Neural cell (in vitro differentiated cells): ENCODE measurements at regions not wholly inside any gene's neighbourhood (a gene's known extent, or its start where the extent isn't known, plus 50 kb on each side); places are given as distances from the start of the nearest gene placed in this dataset.

Experiments
- H2AFZ ChIP-seq: fragments of 200-600, 300-800 bp; sonication (generic), shearing (Covaris generic); 2 replicates; pipeline ENCODE4 v1.6.0; 2014; ENCODE audit warnings: low read depth, mild to moderate bottlenecking, antibody characterized with exemption, low read length, moderate library complexity
- H3F3A ChIP-seq: fragments of 200-600 bp; shearing (Covaris generic); 2 replicates; pipeline ENCODE4 v1.6.1; 2016; ENCODE audit warnings: mild to moderate bottlenecking, moderate library complexity, mixed read lengths, antibody characterized with exemption, low read length; ENCODE audit not compliant: insufficient read depth, poor library complexity, severe bottlenecking
- H3K27ac ChIP-seq: fragments of 200-600, 300-800 bp; sonication (generic), shearing (Covaris generic); 2 replicates; pipeline ENCODE4 v1.5.1; 2014; ENCODE audit warnings: mild to moderate bottlenecking, low read length, moderate library complexity
- H3K27me3 ChIP-seq: fragments of 300-800, 200-600 bp; sonication (generic), shearing (Covaris generic); 2 replicates; pipeline ENCODE4 v1.6.0; 2014; ENCODE audit warnings: mild to moderate bottlenecking, low read depth, low read length, moderate library complexity; ENCODE audit not compliant: insufficient read depth
- H3K36me3 ChIP-seq: fragments of 300-800, 200-600 bp; sonication (generic), shearing (Covaris generic); 2 replicates; pipeline ENCODE4 v1.5.1; 2014; ENCODE audit warnings: mild to moderate bottlenecking, antibody characterized with exemption, low read length, moderate library complexity; ENCODE audit not compliant: insufficient read depth
- H3K4me2 ChIP-seq: fragments of 300-800, 200-600 bp; sonication (generic), shearing (Covaris generic); 2 replicates; pipeline ENCODE4 v1.6.0; 2014; ENCODE audit warnings: mild to moderate bottlenecking, low read length
- H3K4me3 ChIP-seq: fragments of 300-800, 200-600 bp; sonication (generic), shearing (Covaris generic); 2 replicates; pipeline ENCODE4 v1.5.1; 2014; ENCODE audit warnings: mild to moderate bottlenecking, low read length, moderate library complexity
- H3K79me2 ChIP-seq: fragments of 200-600 bp; shearing (Covaris generic); replicated peaks from 2 replicates; pipeline ENCODE4 v1.6.0; 2014; ENCODE audit warnings: mild to moderate bottlenecking, low read length, moderate library complexity; ENCODE audit not compliant: insufficient read depth
- H3K9ac ChIP-seq: fragments of 300-800, 200-600 bp; sonication (generic), shearing (Covaris generic); 2 replicates; pipeline ENCODE4 v1.6.1; 2016; ENCODE audit warnings: mild to moderate bottlenecking, low read length, mixed read lengths
- H3K9me2 ChIP-seq: fragments of 200-600 bp; shearing (Covaris generic); 2 replicates; pipeline ENCODE4 v1.6.1; 2016; ENCODE audit warnings: mild to moderate bottlenecking, low read length, mixed read lengths; ENCODE audit not compliant: insufficient read depth
- H3K9me3 ChIP-seq: fragments of 200-600, 300-800 bp; sonication (generic), shearing (Covaris generic); 2 replicates; pipeline ENCODE4 v1.6.1; 2016; ENCODE audit warnings: mild to moderate bottlenecking, mixed run types, low read length, moderate library complexity, mixed read lengths
- H4K20me1 ChIP-seq: fragments of 200-600 bp; shearing (Covaris generic); 2 replicates; pipeline ENCODE4 v1.6.1; 2016; ENCODE audit warnings: mild to moderate bottlenecking, mixed run types; ENCODE audit not compliant: insufficient read depth
- EP300 ChIP-seq: fragments of 450-650 bp; conservative IDR thresholded peaks from 2 replicates; pipeline ENCODE4 v1.6.1; 2014; ENCODE audit warnings: antibody characterized with exemption, mild to moderate bottlenecking, moderate library complexity; ENCODE audit not compliant: poor library complexity, severe bottlenecking
- EZH2 ChIP-seq: fragments of 200-600, 300-800 bp; shearing (Covaris generic), sonication (generic); IDR thresholded peaks from 2 replicates; pipeline ENCODE4 v1.6.1; 2014; ENCODE audit warnings: antibody characterized with exemption, low read length, borderline replicate concordance, mild to moderate bottlenecking; ENCODE audit not compliant: insufficient read depth, poor library complexity, severe bottlenecking
- MXI1 ChIP-seq: fragments of 450-650 bp; conservative IDR thresholded peaks from 2 replicates; pipeline ENCODE4 v1.6.1; 2014; ENCODE audit warnings: antibody characterized with exemption, mild to moderate bottlenecking; ENCODE audit not compliant: poor library complexity, severe bottlenecking
- POLR2AphosphoS5 ChIP-seq: IDR thresholded peaks from 2 replicates; pipeline ENCODE4 v1.6.1; 2012
- RAD21 ChIP-seq: fragments of 450-650 bp; conservative IDR thresholded peaks from 2 replicates; pipeline ENCODE4 v1.6.1; 2014; ENCODE audit warnings: antibody characterized with exemption, mild to moderate bottlenecking, moderate library complexity
- SMC3 ChIP-seq: fragments of 450-650 bp; conservative IDR thresholded peaks from 2 replicates; pipeline ENCODE4 v1.6.1; 2014; ENCODE audit warnings: antibody characterized with exemption, mild to moderate bottlenecking, moderate library complexity; ENCODE audit not compliant: poor library complexity
- TAF1 ChIP-seq: IDR thresholded peaks from 2 replicates; pipeline ENCODE4 v1.6.1; 2012; ENCODE audit warnings: low read depth
- TF ChIP-seq, protein P1 (sequence below): fragments of 450-650 bp; IDR thresholded peaks from 2 replicates; pipeline ENCODE4 v1.5.1; 2014; ENCODE audit warnings: antibody characterized with exemption, mild to moderate bottlenecking, moderate library complexity; ENCODE audit not compliant: poor library complexity, severe bottlenecking
- TF ChIP-seq, protein P2 (sequence below): IDR thresholded peaks from 2 replicates; pipeline ENCODE4 v1.6.1; 2012; ENCODE audit warnings: borderline replicate concordance

DNA sequence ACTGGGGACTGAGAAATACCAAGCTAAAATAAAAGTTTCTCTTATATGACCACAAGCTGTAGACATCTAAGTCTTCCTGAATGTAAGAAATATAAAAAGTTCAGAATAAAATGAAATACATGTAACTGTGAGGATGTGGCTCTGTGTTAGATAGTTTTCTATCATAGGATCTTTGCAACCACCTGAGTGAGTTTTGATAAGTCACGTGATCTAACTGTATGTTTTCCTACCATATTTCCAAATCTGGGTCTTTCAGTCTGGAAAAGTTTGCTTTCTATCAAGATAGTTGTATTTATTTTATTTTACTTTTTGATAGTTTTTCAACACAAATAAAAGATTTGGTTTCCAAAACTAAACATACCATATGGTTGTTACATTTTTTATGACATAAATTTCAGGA is 1905.8 kb upstream of the ACO1 start:
- TF ChIP-seq EZH2 = no peak
- TF ChIP-seq SMC3 = no peak
- Histone ChIP-seq H3K27me3 (no peaks in the 10 kb centered on the region), H3K9ac (no peak overlapping the region), H3K4me3 (no peak overlapping the region), H3K4me2 (no peak overlapping the region), H4K20me1 (no peaks in the 10 kb centered on the region), H2AFZ (no peak overlapping the region), H3K36me3 (no peaks in the 10 kb centered on the region), H3F3A (no peaks in the 10 kb centered on the region), H3K79me2 (no peaks in the 10 kb centered on the region), H3K9me3 (no peaks in the 10 kb centered on the region), H3K27ac (no peak overlapping the region), H3K9me2 (no peaks in the 10 kb centered on the region)

DNA sequence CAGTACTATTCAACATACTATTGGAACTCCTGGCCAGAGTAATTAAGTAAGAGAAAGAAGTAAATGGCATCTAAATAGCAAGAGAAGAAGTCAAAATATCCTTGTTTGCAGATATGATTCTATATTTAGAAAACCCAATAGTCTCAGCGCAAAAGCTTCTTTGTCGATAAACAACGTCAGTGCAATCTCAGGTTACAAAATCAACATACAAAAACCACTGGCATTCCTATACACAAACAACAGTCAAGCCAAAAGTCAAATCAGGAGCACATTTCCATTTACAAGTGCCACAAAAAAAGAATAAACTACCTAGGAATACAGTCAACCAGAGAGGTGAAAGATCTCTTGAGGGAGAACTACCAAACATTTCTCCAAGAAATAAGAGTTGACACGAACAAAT is 1901.9 kb upstream of the ACO1 start:
- Histone ChIP-seq H2AFZ (no peak overlapping the region), H3K9ac (no peak overlapping the region), H3K27me3 (no peaks in the 10 kb centered on the region), H4K20me1 (no peaks in the 10 kb centered on the region), H3K4me3 (no peak overlapping the region), H3F3A (no peaks in the 10 kb centered on the region), H3K4me2 (no peak overlapping the region), H3K9me3 (no peaks in the 10 kb centered on the region), H3K79me2 (no peaks in the 10 kb centered on the region), H3K27ac (no peak overlapping the region), H3K36me3 (no peaks in the 10 kb centered on the region), H3K9me2 (no peaks in the 10 kb centered on the region)
- TF ChIP-seq EZH2 = no peak
- TF ChIP-seq RAD21 = no peak
- TF ChIP-seq EP300 = no peak
- no peak for TF ChIP-seq MXI1
- TF ChIP-seq, protein P1, sequence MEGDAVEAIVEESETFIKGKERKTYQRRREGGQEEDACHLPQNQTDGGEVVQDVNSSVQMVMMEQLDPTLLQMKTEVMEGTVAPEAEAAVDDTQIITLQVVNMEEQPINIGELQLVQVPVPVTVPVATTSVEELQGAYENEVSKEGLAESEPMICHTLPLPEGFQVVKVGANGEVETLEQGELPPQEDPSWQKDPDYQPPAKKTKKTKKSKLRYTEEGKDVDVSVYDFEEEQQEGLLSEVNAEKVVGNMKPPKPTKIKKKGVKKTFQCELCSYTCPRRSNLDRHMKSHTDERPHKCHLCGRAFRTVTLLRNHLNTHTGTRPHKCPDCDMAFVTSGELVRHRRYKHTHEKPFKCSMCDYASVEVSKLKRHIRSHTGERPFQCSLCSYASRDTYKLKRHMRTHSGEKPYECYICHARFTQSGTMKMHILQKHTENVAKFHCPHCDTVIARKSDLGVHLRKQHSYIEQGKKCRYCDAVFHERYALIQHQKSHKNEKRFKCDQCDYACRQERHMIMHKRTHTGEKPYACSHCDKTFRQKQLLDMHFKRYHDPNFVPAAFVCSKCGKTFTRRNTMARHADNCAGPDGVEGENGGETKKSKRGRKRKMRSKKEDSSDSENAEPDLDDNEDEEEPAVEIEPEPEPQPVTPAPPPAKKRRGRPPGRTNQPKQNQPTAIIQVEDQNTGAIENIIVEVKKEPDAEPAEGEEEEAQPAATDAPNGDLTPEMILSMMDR = no peak
- TF ChIP-seq TAF1 = no peak
- TF ChIP-seq POLR2AphosphoS5 = no peak
- TF ChIP-seq SMC3 = no peak
- TF ChIP-seq, protein P2, sequence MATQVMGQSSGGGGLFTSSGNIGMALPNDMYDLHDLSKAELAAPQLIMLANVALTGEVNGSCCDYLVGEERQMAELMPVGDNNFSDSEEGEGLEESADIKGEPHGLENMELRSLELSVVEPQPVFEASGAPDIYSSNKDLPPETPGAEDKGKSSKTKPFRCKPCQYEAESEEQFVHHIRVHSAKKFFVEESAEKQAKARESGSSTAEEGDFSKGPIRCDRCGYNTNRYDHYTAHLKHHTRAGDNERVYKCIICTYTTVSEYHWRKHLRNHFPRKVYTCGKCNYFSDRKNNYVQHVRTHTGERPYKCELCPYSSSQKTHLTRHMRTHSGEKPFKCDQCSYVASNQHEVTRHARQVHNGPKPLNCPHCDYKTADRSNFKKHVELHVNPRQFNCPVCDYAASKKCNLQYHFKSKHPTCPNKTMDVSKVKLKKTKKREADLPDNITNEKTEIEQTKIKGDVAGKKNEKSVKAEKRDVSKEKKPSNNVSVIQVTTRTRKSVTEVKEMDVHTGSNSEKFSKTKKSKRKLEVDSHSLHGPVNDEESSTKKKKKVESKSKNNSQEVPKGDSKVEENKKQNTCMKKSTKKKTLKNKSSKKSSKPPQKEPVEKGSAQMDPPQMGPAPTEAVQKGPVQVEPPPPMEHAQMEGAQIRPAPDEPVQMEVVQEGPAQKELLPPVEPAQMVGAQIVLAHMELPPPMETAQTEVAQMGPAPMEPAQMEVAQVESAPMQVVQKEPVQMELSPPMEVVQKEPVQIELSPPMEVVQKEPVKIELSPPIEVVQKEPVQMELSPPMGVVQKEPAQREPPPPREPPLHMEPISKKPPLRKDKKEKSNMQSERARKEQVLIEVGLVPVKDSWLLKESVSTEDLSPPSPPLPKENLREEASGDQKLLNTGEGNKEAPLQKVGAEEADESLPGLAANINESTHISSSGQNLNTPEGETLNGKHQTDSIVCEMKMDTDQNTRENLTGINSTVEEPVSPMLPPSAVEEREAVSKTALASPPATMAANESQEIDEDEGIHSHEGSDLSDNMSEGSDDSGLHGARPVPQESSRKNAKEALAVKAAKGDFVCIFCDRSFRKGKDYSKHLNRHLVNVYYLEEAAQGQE = no peak

DNA sequence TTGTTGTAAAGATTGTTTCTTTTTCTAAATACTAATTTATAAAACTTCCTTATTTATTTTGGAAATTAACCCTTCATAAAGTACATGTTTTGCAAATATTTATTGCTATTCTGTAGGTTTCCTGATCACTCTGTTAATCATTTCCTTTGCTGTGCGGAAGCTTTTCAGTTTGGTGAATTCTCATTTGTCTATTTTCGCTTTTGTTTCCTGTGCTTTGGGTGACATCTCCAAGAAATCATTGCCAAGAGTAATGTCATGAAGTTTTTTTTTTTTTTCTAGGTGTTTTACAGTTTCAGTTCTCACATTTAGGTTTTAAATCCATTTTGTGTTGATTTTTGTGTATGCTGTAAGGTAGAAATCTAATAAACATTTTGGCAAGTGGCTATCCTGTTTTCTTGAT is 1899.8 kb upstream of the ACO1 start:
- Histone ChIP-seq H2AFZ (no peak overlapping the region), H3F3A (no peaks in the 10 kb centered on the region), H3K27ac (no peak overlapping the region), H3K4me3 (no peak overlapping the region), H3K9ac (no peak overlapping the region), H3K4me2 (no peak overlapping the region), H3K9me3 (no peaks in the 10 kb centered on the region), H3K27me3 (no peaks in the 10 kb centered on the region), H3K79me2 (no peaks in the 10 kb centered on the region), H3K36me3 (no peaks in the 10 kb centered on the region), H3K9me2 (no peaks in the 10 kb centered on the region), H4K20me1 (no peaks in the 10 kb centered on the region)
- no peak for TF ChIP-seq SMC3
- no peak for TF ChIP-seq TAF1
- no peak for TF ChIP-seq RAD21
- TF ChIP-seq, protein P2 = no peak
- TF ChIP-seq, protein P1 = no peak
- TF ChIP-seq EP300 = no peak
- no peak for TF ChIP-seq EZH2
- TF ChIP-seq POLR2AphosphoS5 = no peak
- TF ChIP-seq MXI1 = no peak
